Astrocyte (in vitro differentiated cells and primary cell): ENCODE measurements at regions not wholly inside any gene's neighbourhood (a gene's known extent, or its start where the extent isn't known, plus 50 kb on each side); places are given as distances from the start of the nearest gene placed in this dataset.

ENCODE experiments used
- DNase-seq: peaks from one replicate; pipeline ENCODE4 v3.0.0-alpha.2; 2010; ENCODE audit warnings: low read depth
- FAIRE-seq: peaks from 2 replicates; lab custom pipeline; 2011; peaks lifted over from hg19 to GRCh38; lab: Jason Lieb, UNC
- H2AFZ ChIP-seq: 2 replicates; pipeline ENCODE4 v1.6.0; 2012; ENCODE audit warnings: low read depth, low read length, inconsistent platforms
- H3K27ac ChIP-seq: 2 replicates; pipeline ENCODE4 v1.5.1; 2011; ENCODE audit warnings: low read depth, low read length, inconsistent platforms
- H3K27me3 ChIP-seq: 2 replicates; pipeline ENCODE4 v1.6.0; 2011; ENCODE audit warnings: low read length, inconsistent platforms; ENCODE audit not compliant: insufficient read depth
- H3K36me3 ChIP-seq: 2 replicates; pipeline ENCODE4 v1.5.1; 2011; ENCODE audit warnings: low read length, inconsistent platforms; ENCODE audit not compliant: insufficient read depth
- H3K4me1 ChIP-seq: 2 replicates; pipeline ENCODE4 v1.5.1; 2011; ENCODE audit warnings: low read length, inconsistent platforms; ENCODE audit not compliant: insufficient read depth
- H3K4me2 ChIP-seq: 2 replicates; pipeline ENCODE4 v1.6.0; 2012; ENCODE audit warnings: low read length, inconsistent platforms
- H3K4me3 ChIP-seq: 2 replicates; pipeline ENCODE4 v1.5.1; 2011; ENCODE audit warnings: low read depth, mild to moderate bottlenecking, low read length, inconsistent platforms; ENCODE audit not compliant: insufficient read depth
- H3K79me2 ChIP-seq: 2 replicates; pipeline ENCODE4 v1.6.0; 2012; ENCODE audit warnings: mild to moderate bottlenecking, low read length, inconsistent platforms; ENCODE audit not compliant: insufficient read depth
- H3K9ac ChIP-seq: 2 replicates; pipeline ENCODE4 v1.6.0; 2012; ENCODE audit warnings: mild to moderate bottlenecking, low read length, inconsistent platforms
- H3K9me3 ChIP-seq: 2 replicates; pipeline ENCODE4 v1.5.1; 2012; ENCODE audit warnings: low read depth, mild to moderate bottlenecking, low read length, inconsistent platforms; ENCODE audit not compliant: insufficient read depth
- H4K20me1 ChIP-seq: 2 replicates; pipeline ENCODE4 v1.6.0; 2012; ENCODE audit warnings: low read length, inconsistent platforms; ENCODE audit not compliant: insufficient read depth
- H3K27ac Mint-ChIP-seq: one replicate; pipeline ENCODE4 v1.8.0; 2021; ENCODE audit warnings: mild to moderate bottlenecking, mixed read lengths; ENCODE audit not compliant: unreplicated experiment
- H3K27me3 Mint-ChIP-seq: one replicate; pipeline ENCODE4 v1.8.0; 2021; ENCODE audit warnings: low read depth, mixed read lengths; ENCODE audit not compliant: unreplicated experiment
- H3K36me3 Mint-ChIP-seq: one replicate; pipeline ENCODE4 v1.8.0; 2021; ENCODE audit warnings: low read depth, mixed read lengths; ENCODE audit not compliant: unreplicated experiment
- H3K4me1 Mint-ChIP-seq: one replicate; pipeline ENCODE4 v1.8.0; 2021; ENCODE audit warnings: low read depth, mixed read lengths; ENCODE audit not compliant: unreplicated experiment
- H3K4me3 Mint-ChIP-seq: one replicate; pipeline ENCODE4 v1.8.0; 2021; ENCODE audit warnings: mild to moderate bottlenecking, moderate library complexity, mixed read lengths; ENCODE audit not compliant: unreplicated experiment
- H3K9me3 Mint-ChIP-seq: one replicate; pipeline ENCODE4 v1.8.0; 2021; ENCODE audit warnings: mild to moderate bottlenecking, mixed read lengths; ENCODE audit not compliant: unreplicated experiment
- CTCF ChIP-seq: IDR thresholded peaks from 2 replicates; pipeline ENCODE4 v1.5.1; 2011; ENCODE audit warnings: low read depth, mild to moderate bottlenecking, inconsistent platforms, low read length, moderate library complexity; ENCODE audit not compliant: insufficient read depth
- EZH2 ChIP-seq: IDR thresholded peaks from 2 replicates; pipeline ENCODE4 v1.6.1; 2012; ENCODE audit warnings: mild to moderate bottlenecking, low read length, inconsistent platforms; ENCODE audit not compliant: insufficient read depth

- Histone ChIP-seq H3K4me3 (no peak overlapping the region), H3K79me2 (no peaks in the 10 kb centered on the region), H3K4me1 (no peaks in the 10 kb centered on the region), H4K20me1 (no peaks in the 10 kb centered on the region), H3K4me2 (no peak overlapping the region), H2AFZ (no peak overlapping the region), H3K9me3 (no peaks in the 10 kb centered on the region), H3K36me3 (no peaks in the 10 kb centered on the region), H3K27ac (no peak overlapping the region), H3K9ac (no peak overlapping the region), H3K27me3 (no peaks in the 10 kb centered on the region)
- Mint-ChIP-seq H3K4me1 (no peaks in the 10 kb centered on the region), H3K4me3 (no peak overlapping the region), H3K27ac (no peak overlapping the region), H3K9me3 (no peaks in the 10 kb centered on the region), H3K27me3 (peaks cover 4% of the 10 kb centered on the region), H3K36me3 (no peaks in the 10 kb centered on the region)
- TF ChIP-seq CTCF (no peak), EZH2 (no peak)
- DNase-seq (no peak), FAIRE-seq (no peak)
Observed at GRCh38 chr4:81740487-81740886, 268.8 kb upstream of the RASGEF1B start.

GRCh38 chr4:81738891-81739290 is 267.2 kb upstream of the RASGEF1B start:
- Mint-ChIP-seq H3K27me3 (peaks cover 4% of the 10 kb centered on the region), H3K4me1 (no peaks in the 10 kb centered on the region), H3K9me3 (peaks cover 2% of the 10 kb centered on the region), H3K36me3 (no peaks in the 10 kb centered on the region), H3K4me3 (no peak overlapping the region), H3K27ac (no peak overlapping the region)
- H3K4me1 ChIP-seq, result no peaks in the 10 kb centered on the region
- TF ChIP-seq CTCF (no peak), EZH2 (no peak)
- DNase-seq, result no peak
- H3K27me3 ChIP-seq, result no peaks in the 10 kb centered on the region
- no peaks in the 10 kb centered on the region for H3K79me2 ChIP-seq
- no peaks in the 10 kb centered on the region for H3K36me3 ChIP-seq
- H3K27ac ChIP-seq, result no peak overlapping the region
- FAIRE-seq, result no peak
- H3K4me2 ChIP-seq, result no peak overlapping the region
- H2AFZ ChIP-seq, result no peak overlapping the region
- H3K9me3 ChIP-seq, result no peaks in the 10 kb centered on the region
- no peaks in the 10 kb centered on the region for H4K20me1 ChIP-seq
- no peak overlapping the region for H3K4me3 ChIP-seq
- H3K9ac ChIP-seq, result no peak overlapping the region

GRCh38 chr4:81737865-81738559 is 266.3 kb upstream of the RASGEF1B start:
- Histone ChIP-seq H3K4me3 (no peak overlapping the region), H3K9me3 (no peaks in the 10 kb centered on the region), H3K27ac (no peak overlapping the region), H3K9ac (no peak overlapping the region), H4K20me1 (no peaks in the 10 kb centered on the region), H2AFZ (no peak overlapping the region), H3K4me2 (no peak overlapping the region), H3K36me3 (no peaks in the 10 kb centered on the region), H3K4me1 (no peaks in the 10 kb centered on the region), H3K79me2 (no peaks in the 10 kb centered on the region), H3K27me3 (no peaks in the 10 kb centered on the region)
- no peak for DNase-seq
- TF ChIP-seq CTCF (no peak), EZH2 (no peak)
- H3K27me3 Mint-ChIP-seq, result peaks cover 3% of the 10 kb centered on the region
- peaks cover 2% of the 10 kb centered on the region for H3K9me3 Mint-ChIP-seq
- no peak overlapping the region for H3K4me3 Mint-ChIP-seq
- H3K36me3 Mint-ChIP-seq, result no peaks in the 10 kb centered on the region
- H3K27ac Mint-ChIP-seq, result no peak overlapping the region
- no peaks in the 10 kb centered on the region for H3K4me1 Mint-ChIP-seq
- FAIRE-seq, result no peak
